Activated T-cell treated with anti-CD3 and anti-CD28 coated beads, Interleukin-2, amount 50 U/mL, for 48 hours (primary cell): ENCODE measurements at regions not wholly inside any gene's neighbourhood (a gene's known extent, or its start where the extent isn't known, plus 50 kb on each side); places are given as distances from the start of the nearest gene placed in this dataset.
"Not testable (repeated sequence)": the region's sequence is repeated elsewhere in the genome, so short reads cannot be mapped to it uniquely, and the experiment has no call there.

Source experiments
- DNase-seq, 2 experiments: peaks; one replicate each; pipeline ENCODE4 v3.0.0-alpha.2; 2020

DNA sequence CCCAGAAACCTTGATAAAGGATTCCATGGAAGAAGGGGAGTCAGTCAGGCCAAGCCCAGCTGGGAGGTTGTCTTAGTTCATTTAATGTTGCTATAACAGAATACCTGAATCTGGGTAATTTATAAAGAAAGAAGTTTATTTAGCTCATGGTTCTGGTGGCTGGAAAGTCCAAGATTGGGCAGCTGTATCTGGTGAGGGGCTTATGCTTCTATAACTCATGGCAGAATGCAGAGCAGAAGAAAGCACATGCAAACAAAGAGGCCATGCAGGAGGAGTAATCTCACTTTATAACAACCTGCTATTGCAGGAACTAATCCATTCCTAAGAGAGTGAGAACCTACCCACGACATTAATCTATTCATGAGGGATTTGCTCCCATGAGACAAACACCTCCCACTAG lies 54.2 kb upstream of the ANKRD1 start:
- no peak for DNase-seq

DNA sequence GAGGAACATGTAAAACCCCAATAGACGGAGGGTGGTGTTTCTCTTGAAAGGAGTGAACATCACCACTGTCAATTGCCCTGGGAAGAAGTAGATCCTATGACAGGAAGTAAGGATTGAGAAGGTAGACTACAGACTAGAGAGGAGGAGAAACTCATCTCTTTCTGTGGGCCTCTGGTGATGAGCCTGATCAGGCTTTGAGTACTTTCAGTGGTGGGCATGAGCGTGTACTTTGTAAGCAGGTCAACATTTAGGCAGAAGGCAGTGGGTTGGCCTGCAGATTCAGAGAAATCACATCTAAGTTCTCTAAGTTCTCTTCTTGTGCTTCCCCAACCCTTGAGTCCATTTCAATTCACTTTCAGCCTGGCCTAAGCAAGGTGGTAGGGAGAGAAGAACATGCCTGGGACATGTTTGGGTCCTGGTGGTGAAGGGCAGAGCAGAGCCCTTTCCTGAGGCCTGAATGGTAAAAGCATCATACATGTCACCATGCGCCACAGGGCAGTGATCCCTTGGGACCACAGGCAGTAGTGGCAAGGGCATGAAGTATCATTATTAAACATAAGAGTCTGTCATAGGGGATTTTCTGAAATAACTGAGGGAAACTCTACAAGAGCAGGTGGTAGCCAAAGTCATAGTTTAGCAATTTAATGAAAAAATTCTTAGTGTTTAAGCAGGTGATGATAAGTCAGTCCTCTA lies 56.4 kb upstream of the ANKRD1 start:
- DNase-seq: no peak

DNA sequence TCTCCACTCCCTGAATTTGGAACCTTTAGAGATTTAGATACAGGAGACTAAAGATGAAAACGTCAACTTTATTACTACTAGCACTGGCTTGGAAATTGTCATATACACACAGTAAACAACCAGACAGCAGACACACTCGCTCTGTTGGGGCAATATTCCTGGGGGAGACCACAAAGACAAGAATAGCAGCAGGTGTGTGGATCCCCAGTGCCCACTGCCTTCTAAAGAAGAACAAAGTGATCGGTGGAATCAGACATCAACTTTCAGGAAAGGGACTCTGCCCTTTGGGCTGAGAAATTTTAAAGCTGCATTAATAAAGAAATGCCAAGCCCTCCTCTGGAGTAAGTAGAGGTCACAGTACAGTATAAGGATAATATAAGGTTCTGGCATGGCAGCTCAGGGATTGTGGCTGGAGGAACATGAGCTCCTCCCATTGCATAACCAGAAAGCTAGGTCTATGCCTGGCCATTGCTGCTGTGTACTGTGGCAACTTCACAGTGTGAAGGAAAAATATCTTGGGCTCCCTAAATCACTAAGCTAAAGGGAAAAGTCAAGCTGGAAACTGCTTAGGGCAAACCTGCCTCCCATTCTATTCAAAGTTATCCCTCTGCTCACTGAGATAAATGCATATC lies 57.1 kb upstream of the ANKRD1 start:
- DNase-seq: no peak

DNA sequence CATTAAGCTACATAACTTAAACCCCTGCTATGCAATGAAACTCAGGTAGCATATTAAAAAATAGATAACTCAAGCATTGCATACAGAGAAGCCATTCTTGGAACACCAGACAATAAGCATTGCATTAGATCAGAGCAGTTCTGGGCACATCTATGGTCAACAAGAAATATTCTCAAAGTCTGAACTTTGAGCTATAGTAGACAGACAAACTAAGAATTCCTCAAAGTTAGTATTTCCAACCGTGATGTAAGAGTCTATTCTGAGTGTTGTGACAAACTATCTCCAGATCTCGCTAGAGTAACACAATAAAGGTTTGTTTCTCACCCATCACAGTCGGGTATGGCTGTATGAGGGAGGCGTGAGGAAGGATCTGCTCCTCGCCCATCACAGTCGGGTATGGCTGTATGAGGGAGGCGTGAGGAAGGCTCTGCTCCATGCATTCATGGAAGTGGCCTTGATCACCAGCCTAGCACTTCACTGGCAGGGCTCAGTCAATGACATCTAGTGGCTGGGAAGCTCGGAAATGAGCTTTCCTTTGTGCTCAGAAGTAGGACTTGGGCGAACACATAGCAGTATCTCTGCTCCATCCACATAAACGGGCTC lies 61.6 kb upstream of the ANKRD1 start:
- DNase-seq: no peak

- DNase-seq: no peak
Measured at GRCh38 chr10:90983914-90984549, 63.1 kb upstream of the ANKRD1 start.

GRCh38 chr10:90984898-90985297 lies 64.0 kb upstream of the ANKRD1 start:
- no peak for DNase-seq

- no peak for DNase-seq
Measured at GRCh38 chr10:90985321-90985933, 64.5 kb upstream of the ANKRD1 start.

DNA sequence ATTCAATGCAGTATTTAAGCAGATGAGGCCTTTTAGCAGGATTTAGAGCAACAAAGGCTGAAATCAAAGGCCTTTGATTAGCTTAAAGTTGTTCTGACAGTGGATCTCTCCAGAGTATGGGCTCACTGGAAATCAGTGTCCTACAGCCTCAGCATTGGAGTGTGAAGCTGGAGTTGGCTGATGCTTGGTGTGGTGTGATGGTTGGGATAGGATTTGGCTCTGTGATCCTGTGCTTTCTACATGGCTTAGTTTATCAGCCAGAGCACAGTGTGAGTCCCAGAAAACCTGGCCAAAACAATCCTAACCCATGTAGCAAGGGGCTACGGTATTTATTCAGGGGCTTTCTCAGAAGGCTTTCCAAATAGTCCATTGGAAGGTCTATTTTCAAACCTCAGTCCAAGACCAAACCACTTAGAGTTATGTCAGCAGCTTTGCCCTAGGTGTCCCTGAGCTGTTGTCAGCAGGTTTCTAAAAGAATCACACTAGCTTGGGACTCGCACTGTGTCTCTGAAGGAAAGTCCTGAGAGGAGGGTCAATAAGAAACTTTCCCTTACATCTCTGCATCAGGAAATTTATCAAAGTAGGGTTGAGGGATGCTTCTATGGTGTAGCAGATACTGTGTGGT lies 65.4 kb upstream of the ANKRD1 start:
- DNase-seq: no peak

DNA sequence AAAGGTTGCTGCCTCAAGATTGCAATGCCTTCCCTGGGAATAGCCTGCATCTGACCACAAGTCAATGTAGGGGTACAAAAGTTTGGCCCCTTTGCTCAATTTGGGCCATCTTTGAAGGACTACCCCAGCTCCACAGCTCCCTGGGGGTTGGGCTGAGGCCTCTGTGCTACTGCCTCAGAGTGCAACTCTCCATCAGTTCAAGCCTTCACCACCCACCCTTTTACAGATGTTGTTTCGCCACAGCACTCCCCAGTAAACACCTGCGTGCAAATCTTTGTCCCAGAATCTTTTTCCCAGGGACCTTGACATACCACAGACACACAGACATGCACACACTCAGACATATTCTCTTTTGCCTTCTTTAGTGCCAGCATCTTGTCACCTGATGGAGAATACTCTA lies 66.0 kb upstream of the ANKRD1 start:
- no peak for DNase-seq

- DNase-seq: no peak
Measured at GRCh38 chr10:90987383-90987782, 66.5 kb upstream of the ANKRD1 start.

DNA sequence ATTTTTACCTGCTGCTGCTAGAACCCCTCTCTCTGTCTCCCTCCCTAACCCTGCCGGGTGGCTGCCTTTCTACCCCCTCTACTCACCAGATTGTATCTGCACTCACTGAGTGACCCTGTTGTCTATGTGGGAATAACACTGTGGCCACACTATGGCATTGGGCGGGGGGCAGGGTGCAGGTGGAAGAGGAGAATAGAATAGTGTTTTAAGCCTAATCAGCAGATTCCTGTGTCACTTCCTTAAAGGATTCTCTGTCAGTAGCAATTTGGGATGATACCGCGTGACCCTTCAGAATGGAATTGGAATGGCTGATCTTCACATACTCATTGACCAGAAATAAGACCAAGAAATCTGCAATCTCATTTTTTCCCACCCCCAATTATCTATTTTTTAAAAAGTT lies 67.1 kb upstream of the ANKRD1 start:
- DNase-seq: no peak

GRCh38 chr10:90988802-90989201 lies 67.9 kb upstream of the ANKRD1 start:
- DNase-seq: no peak

GRCh38 chr10:90989378-90989777 lies 68.5 kb upstream of the ANKRD1 start:
- DNase-seq: no peak

- DNase-seq: no peak
Measured at GRCh38 chr10:90992462-90992861, 71.6 kb upstream of the ANKRD1 start.

DNA sequence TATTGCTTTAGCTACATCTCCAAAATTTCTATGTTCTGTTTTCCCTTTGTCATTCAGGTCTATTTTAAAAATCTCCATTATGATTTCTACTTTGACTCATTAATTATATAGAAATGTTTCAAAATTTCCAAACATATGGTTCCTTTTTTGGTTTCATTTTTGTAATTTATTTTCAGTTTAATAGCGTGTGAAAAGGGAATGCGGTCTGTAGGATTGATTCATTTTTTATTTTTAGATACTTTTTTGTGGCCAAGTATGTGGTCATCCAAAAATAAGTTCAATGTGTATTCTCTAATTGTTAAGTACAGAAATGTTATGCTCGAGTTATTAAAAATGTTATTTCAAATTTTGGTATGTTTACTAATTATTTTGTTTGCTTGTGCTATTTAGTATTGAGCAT lies 72.5 kb upstream of the ANKRD1 start:
- no peak for DNase-seq

GRCh38 chr10:90997670-90998069 lies 76.8 kb upstream of the ANKRD1 start:
- DNase-seq: no peak

DNA sequence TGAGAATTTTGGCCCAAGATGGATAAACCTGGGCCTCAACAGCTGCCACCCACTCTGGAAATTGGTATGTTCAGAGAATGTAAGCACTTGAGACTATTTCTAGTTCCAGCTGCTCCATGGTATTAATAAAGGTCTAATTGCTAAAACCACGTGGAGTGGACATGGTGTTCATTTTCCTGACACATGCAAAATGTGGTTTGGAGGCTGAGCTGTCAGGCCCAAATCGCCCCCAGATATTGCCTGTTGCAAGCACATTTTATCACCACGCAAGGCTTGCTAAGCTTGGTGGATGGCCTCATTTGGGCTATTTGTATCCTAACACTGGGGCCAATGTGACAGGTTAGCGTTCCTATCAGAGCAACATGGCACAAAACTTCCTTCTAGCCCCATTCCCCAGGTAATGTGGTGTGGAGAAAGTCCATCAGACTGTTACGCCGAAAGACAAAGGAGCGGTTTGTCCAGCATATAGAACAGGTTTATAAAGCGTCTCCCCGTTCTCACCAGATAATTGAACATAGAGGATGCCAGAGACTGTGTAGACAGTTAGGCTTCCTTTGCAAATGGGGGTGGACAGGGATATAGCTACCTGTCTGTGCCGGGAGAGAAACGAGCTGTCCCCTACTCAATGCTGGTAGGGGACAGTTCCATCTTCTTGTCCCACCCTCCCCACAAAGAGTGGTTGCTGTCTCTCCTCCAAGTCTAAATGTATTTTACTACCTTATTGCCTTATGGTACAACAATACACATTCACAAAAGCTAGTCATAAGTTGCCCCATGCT lies 78.0 kb upstream of the ANKRD1 start:
- DNase-seq: no peak

DNA sequence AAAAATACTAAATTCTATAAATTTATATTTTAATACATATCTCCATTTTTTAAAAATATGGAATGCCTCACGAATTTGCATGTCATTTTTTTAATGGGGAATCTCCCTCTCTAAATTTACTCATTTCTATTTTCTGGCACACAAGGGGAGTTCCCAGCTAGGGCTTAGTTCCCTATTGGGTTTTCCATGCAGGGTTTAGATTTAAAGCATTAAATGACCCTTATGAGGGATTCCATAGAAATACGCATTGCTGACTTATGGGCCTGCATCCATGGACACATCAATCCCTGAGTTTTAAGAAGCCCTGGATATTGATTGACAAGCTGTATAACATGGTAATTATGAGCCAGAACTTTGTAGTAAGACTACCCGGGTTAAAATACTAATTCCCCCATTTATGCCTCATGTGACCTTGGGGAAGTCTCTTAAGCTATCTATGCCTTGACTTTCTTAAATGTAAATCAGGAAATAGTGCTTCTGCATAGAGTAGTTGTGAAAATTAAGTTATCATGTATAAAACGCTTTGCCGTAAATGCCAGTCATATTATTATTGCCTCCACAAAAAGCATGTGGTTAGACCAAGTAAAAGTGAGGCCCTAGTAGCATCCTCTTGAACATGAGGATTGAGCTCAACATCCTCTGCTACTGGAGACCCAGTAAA lies 78.8 kb upstream of the ANKRD1 start:
- DNase-seq: no peak

DNA sequence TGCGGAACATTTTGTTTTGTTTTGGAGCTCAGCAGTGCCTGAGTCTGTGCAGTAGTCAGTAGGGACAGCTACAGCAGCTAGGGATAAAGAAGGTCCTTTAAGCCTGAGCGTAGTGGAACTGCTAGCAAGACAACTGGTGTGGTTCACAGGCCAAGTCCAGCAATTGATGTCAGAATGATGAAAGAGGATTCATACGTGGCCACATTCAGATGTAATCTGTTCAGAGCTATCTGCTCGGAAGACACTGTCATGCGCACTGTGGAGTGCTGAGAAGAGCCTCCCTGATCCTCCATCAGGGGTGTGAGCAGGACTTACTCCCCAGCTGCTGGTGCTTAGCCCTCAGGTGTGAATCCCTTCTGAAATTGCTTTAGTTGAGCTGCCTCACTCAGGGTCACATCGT lies 79.6 kb upstream of the ANKRD1 start:
- DNase-seq: no peak

GRCh38 chr10:91000985-91001384 lies 80.1 kb upstream of the ANKRD1 start:
- no peak for DNase-seq

GRCh38 chr10:91002656-91003055 lies 81.8 kb upstream of the ANKRD1 start:
- DNase-seq: no peak

GRCh38 chr10:91003379-91003778 lies 82.5 kb upstream of the ANKRD1 start:
- not testable (repeated sequence) for DNase-seq
